ENCODE measurements at regions not wholly inside any gene's neighbourhood (a gene's known extent, or its start where the extent isn't known, plus 50 kb on each side); places are given as distances from the start of the nearest gene placed in this dataset.

- TF ChIP-seq CTCF (IDR thresholded peaks at IDR 0.05): no peak
- no peak for TF ChIP-seq POLR2AphosphoS5 (IDR thresholded peaks at IDR 0.05; ENCODE audit: low read depth, low read length)
- no peak for TF ChIP-seq MAX (IDR thresholded peaks at IDR 0.05; ENCODE audit: low read depth)
- no peak for TF ChIP-seq ZBTB33 (IDR thresholded peaks at IDR 0.05; ENCODE audit: borderline replicate concordance, low read depth)
- TF ChIP-seq SMC3 (IDR thresholded peaks at IDR 0.05; ENCODE audit: low read depth, low read length): no peak
These were observed 52.8 kb upstream of the PMAIP1 start for GRCh38 chr18:59846814-59847490.
